ENCODE measurements at regions not wholly inside any gene's neighbourhood (a gene's known extent, or its start where the extent isn't known, plus 50 kb on each side); places are given as distances from the start of the nearest gene placed in this dataset.

DNA sequence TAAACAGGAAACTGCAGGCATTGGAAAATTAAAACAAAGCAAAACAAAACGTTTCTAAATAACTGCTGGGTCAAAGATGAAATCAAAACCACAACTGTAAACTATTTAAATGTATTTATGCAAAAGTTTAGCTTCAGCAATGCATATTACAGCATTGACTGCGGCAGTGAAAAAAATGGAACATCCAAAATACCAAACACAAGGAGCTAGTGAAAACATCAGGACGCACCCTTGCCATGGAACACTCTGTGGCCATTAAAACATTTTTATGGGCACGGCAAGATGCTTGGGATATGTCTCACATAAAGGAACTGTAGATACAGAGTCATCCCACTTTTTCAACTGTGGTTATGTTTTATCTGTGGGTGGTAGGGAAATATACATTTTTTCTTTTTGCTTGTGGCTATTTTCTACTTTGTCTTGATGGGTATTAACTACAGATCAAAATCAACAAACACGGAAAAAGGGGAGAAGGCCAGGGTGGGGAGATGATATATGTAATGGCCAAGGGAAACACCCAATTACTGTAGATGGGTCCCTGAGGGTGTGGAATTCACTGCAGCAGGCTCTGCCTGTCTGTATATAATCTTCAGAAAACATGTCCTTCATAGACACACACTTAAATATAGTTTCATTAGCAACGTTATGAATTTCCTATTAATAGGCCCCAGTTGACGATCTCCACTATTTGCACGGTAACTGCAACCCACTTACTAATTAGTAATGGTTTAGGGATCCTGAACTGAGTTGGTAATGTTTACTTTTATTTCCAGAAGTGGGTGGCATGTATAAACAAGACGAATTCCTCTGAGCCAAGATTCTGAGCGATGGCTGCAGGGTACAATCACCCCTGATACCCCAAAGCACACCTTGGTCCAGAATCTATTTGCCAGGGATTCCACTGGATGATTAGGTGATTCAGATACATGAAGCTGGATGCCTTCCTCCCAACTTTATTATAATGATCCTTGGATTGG is 110.5 kb downstream of the ACKR3 start:
- no peaks in the 10 kb centered on the region for H3K27me3 ChIP-seq (ENCODE audit: insufficient read depth, insufficient read length)
- H3K9me3 ChIP-seq (ENCODE audit: insufficient read depth, low read length) = no peaks in the 10 kb centered on the region
- DNase-seq (ENCODE audit: low read depth, low spot score) = no peak
- no peak for TF ChIP-seq SUZ12 (IDR thresholded peaks at IDR 0.05; ENCODE audit: extremely low read depth, insufficient read depth, insufficient read length)
- TF ChIP-seq YY1 (IDR thresholded peaks at IDR 0.05; ENCODE audit: insufficient read depth, insufficient read length) = no peak
- TF ChIP-seq ZNF274 (IDR thresholded peaks at IDR 0.05; ENCODE audit: low read depth, low read length) = no peak
- H3K4me3 ChIP-seq (ENCODE audit: insufficient read length, low read depth) = no peak overlapping the region
- H3K4me1 ChIP-seq (ENCODE audit: insufficient read depth, insufficient read length) = no peaks in the 10 kb centered on the region
- H3K9ac ChIP-seq (ENCODE audit: insufficient read length, low read depth) = no peak overlapping the region
- no peaks in the 10 kb centered on the region for H3K36me3 ChIP-seq (ENCODE audit: insufficient read depth, insufficient read length, low read length)

- Histone ChIP-seq H3K9me3 (ENCODE audit: insufficient read depth, low read length) (no peaks in the 10 kb centered on the region), H3K27me3 (ENCODE audit: insufficient read depth, insufficient read length) (no peaks in the 10 kb centered on the region), H3K4me1 (ENCODE audit: insufficient read depth, insufficient read length) (peaks cover 3% of the 10 kb centered on the region), H3K36me3 (ENCODE audit: insufficient read depth, insufficient read length, low read length) (no peaks in the 10 kb centered on the region), H3K9ac (ENCODE audit: insufficient read length, low read depth) (no peak overlapping the region), H3K4me3 (ENCODE audit: insufficient read length, low read depth) (no peak overlapping the region)
- TF ChIP-seq SUZ12 (IDR thresholded peaks at IDR 0.05; ENCODE audit: extremely low read depth, insufficient read depth, insufficient read length) = no peak
- no peak for TF ChIP-seq YY1 (IDR thresholded peaks at IDR 0.05; ENCODE audit: insufficient read depth, insufficient read length)
- no peak for TF ChIP-seq ZNF274 (IDR thresholded peaks at IDR 0.05; ENCODE audit: low read depth, low read length)
- no peak for DNase-seq (ENCODE audit: low read depth, low spot score)
These were observed 113.2 kb downstream of the ACKR3 start for GRCh38 chr2:236682651-236683422.

- no peak for DNase-seq (ENCODE audit: low read depth, low spot score)
- no peaks in the 10 kb centered on the region for H3K9me3 ChIP-seq (ENCODE audit: insufficient read depth, low read length)
- H3K36me3 ChIP-seq (ENCODE audit: insufficient read depth, insufficient read length, low read length) = no peaks in the 10 kb centered on the region
- H3K4me1 ChIP-seq (ENCODE audit: insufficient read depth, insufficient read length) = peaks cover 3% of the 10 kb centered on the region
- H3K27me3 ChIP-seq (ENCODE audit: insufficient read depth, insufficient read length) = no peaks in the 10 kb centered on the region
- no peak overlapping the region for H3K4me3 ChIP-seq (ENCODE audit: insufficient read length, low read depth)
- no peak overlapping the region for H3K9ac ChIP-seq (ENCODE audit: insufficient read length, low read depth)
- TF ChIP-seq SUZ12 (IDR thresholded peaks at IDR 0.05; ENCODE audit: extremely low read depth, insufficient read depth, insufficient read length) = no peak
- TF ChIP-seq YY1 (IDR thresholded peaks at IDR 0.05; ENCODE audit: insufficient read depth, insufficient read length) = no peak
- TF ChIP-seq ZNF274 (IDR thresholded peaks at IDR 0.05; ENCODE audit: low read depth, low read length) = no peak
These were observed 115.1 kb downstream of the ACKR3 start for GRCh38 chr2:236684504-236685256.

- DNase-seq (ENCODE audit: low read depth, low spot score) = no peak
- peaks cover 3% of the 10 kb centered on the region for H3K4me1 ChIP-seq (ENCODE audit: insufficient read depth, insufficient read length)
These were observed 115.7 kb downstream of the ACKR3 start for GRCh38 chr2:236685361-236685760.

DNA sequence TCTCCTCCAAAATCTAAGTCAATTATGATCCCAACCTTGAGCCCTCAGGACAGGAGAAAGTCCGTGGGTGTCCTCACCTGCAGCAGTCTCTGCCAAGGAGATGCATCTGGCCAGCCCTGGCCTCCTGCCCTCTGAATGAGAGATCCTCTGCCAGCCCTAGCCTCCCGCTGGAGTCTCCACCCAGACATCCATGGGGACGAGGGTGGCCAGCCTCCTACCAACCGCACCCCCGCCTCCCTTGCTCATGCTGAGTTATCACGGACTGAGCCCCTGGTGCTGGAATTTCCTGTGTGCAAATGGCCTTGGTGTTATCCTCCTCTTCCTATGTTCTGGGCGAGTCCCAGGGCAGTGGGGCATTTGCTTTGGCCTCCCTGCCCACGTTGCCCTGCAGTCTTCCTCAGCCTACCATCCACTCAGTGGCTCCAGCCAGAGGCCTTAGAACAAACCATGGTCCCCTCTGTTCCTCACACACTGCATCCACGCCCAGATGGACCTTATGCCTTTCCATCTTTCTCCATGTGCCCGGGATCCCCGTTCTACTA is 116.4 kb downstream of the ACKR3 start:
- Histone ChIP-seq H3K9ac (ENCODE audit: insufficient read length, low read depth) (no peak overlapping the region), H3K4me1 (ENCODE audit: insufficient read depth, insufficient read length) (peaks cover 3% of the 10 kb centered on the region), H3K9me3 (ENCODE audit: insufficient read depth, low read length) (no peaks in the 10 kb centered on the region), H3K36me3 (ENCODE audit: insufficient read depth, insufficient read length, low read length) (no peaks in the 10 kb centered on the region), H3K4me3 (ENCODE audit: insufficient read length, low read depth) (no peak overlapping the region), H3K27me3 (ENCODE audit: insufficient read depth, insufficient read length) (no peaks in the 10 kb centered on the region)
- TF ChIP-seq SUZ12 (IDR thresholded peaks at IDR 0.05; ENCODE audit: extremely low read depth, insufficient read depth, insufficient read length) (no peak), YY1 (IDR thresholded peaks at IDR 0.05; ENCODE audit: insufficient read depth, insufficient read length) (no peak), ZNF274 (IDR thresholded peaks at IDR 0.05; ENCODE audit: low read depth, low read length) (no peak)
- DNase-seq (ENCODE audit: low read depth, low spot score) = no peak

More at GRCh38 chr2:236685361-236685760, 115.7 kb downstream of the ACKR3 start:
- Histone ChIP-seq H3K9me3 (ENCODE audit: insufficient read depth, low read length) (no peaks in the 10 kb centered on the region), H3K4me3 (ENCODE audit: insufficient read length, low read depth) (no peak overlapping the region), H3K27me3 (ENCODE audit: insufficient read depth, insufficient read length) (no peaks in the 10 kb centered on the region), H3K36me3 (ENCODE audit: insufficient read depth, insufficient read length, low read length) (no peaks in the 10 kb centered on the region), H3K9ac (ENCODE audit: insufficient read length, low read depth) (no peak overlapping the region)
- TF ChIP-seq YY1 (IDR thresholded peaks at IDR 0.05; ENCODE audit: insufficient read depth, insufficient read length) (no peak), SUZ12 (IDR thresholded peaks at IDR 0.05; ENCODE audit: extremely low read depth, insufficient read depth, insufficient read length) (no peak), ZNF274 (IDR thresholded peaks at IDR 0.05; ENCODE audit: low read depth, low read length) (no peak)

DNA sequence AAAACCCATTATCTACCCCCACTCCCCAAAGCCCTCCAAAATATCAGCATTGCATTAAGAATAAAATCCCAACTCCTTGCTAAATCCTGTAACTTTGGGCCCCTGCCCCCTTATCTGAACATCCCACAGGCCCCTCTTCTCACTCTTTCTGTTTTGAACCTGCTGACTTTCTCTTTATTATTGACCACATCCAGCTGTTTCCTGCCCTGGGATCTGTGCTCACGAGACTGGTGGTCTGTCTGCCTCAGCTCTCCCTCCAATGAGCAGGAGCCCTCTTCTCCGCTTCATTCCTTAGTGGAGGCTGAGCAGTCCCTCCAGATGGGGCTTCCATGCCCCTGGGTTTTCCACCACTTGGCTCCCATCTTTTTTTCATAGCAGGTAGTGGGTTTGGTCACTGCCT is 116.9 kb downstream of the ACKR3 start:
- DNase-seq (ENCODE audit: low read depth, low spot score) = no peak
- no peaks in the 10 kb centered on the region for H3K9me3 ChIP-seq (ENCODE audit: insufficient read depth, low read length)
- no peaks in the 10 kb centered on the region for H3K27me3 ChIP-seq (ENCODE audit: insufficient read depth, insufficient read length)
- no peak overlapping the region for H3K4me3 ChIP-seq (ENCODE audit: insufficient read length, low read depth)
- no peak overlapping the region for H3K9ac ChIP-seq (ENCODE audit: insufficient read length, low read depth)
- TF ChIP-seq YY1 (IDR thresholded peaks at IDR 0.05; ENCODE audit: insufficient read depth, insufficient read length) = no peak
- no peak for TF ChIP-seq ZNF274 (IDR thresholded peaks at IDR 0.05; ENCODE audit: low read depth, low read length)
- H3K4me1 ChIP-seq (ENCODE audit: insufficient read depth, insufficient read length) = peaks cover 3% of the 10 kb centered on the region
- H3K36me3 ChIP-seq (ENCODE audit: insufficient read depth, insufficient read length, low read length) = no peaks in the 10 kb centered on the region

Measured in NT2/D1 (cell line).